T-helper 22 cell (primary cell): ENCODE measurements at regions not wholly inside any gene's neighbourhood (a gene's known extent, or its start where the extent isn't known, plus 50 kb on each side); places are given as distances from the start of the nearest gene placed in this dataset.

Experiments
- DNase-seq: peaks from one replicate; pipeline ENCODE4 v3.0.0-alpha.2; 2020; ENCODE audit warnings: low read depth

- DNase-seq = no peak
These were observed 560.8 kb downstream of the REEP3 start for GRCh38 chr10:64081947-64082482.

DNA sequence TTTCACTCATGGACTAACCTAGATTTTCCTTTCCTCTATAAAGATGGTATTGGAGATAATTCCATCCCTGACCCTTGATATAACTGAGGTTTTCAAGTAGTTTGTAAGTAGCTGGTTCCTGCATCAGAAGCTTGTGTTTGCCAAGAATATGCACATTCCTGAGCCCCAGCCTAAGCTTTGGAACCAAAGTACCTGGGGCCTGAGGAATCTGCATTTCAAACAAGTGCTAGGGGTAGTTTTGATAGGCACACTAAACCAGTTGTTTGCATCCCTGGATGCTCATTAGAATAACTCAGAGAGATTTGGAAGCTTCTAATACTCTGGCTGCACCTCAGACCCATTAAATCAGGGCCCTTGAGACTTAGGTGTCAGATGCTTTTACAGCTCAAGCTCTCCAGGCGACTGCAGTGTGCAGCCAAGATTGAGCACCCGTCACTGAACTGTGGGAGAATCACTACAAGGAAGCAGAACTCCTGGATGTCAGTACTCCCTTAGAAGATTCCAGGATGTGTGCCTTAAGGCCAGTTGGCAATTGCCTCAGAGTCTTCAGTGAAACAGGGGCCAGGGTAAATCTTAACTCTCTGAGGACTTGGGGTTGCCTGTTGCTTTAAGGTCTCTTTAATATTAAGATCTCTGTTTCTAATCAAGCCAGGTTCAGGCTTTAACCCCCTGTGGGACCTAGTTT is 565.0 kb downstream of the REEP3 start:
- DNase-seq = no peak

DNA sequence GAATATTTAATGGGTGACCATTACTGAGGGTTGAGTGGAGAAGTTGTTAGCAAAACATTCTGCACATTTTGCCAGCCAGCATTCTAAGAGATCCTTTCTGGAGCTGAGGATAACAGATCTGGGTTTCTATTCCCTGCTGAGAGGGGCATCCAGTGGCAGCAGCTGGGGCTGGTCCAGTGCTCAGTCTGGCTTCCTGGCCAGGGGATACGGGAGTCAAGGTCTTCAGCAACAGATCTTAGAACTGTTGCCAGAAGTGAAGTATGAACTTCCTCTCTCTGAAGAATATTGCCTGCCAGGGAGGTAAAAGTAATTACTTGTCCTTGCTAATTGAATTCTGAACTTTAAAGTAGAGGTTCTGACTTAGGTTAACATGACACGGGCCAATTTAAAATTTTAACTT is 568.4 kb downstream of the REEP3 start:
- no peak for DNase-seq

DNA sequence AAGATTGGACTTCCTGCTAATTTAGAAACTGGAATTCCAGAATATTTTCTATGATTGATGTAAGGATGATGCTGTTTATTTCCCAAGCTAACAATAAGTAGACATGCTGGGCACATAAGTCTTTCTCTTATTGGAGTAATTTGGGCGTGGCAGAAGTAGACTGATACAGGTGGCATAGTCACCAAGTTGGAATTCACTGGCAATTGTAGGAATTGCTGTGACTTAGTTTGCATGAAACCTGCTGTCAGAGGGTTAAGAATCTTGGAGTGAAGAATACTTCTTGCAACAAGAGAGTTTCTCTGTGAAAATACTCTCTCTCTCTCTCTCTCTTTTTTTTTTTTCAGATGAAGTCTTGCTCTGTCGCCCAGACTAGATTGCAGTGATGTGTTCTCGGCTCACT is 569.7 kb downstream of the REEP3 start:
- no peak for DNase-seq

- no peak for DNase-seq
These were observed 570.7 kb downstream of the REEP3 start for GRCh38 chr10:64091897-64092296.

DNA sequence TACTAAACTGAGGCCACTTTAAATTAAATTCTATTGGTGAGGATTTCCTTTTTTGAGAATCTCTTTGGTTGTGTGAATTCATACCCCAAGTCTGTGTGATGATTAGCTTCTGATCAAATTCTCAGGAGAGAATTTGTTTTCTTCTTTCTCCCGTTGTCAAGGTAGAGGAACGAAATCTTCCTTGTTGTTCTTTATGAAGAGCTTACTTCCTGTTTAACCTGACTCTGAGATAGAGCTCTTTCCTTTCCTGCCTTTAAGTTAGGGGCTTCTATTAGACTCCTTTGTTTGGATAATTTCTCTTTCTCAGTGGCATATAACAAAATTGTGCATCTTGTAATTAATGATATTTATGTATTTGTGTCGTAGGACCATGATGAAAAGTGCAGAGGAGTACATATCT is 572.1 kb downstream of the REEP3 start:
- no peak for DNase-seq

- no peak for DNase-seq
These were observed 572.8 kb downstream of the REEP3 start for GRCh38 chr10:64093946-64094535.

DNA sequence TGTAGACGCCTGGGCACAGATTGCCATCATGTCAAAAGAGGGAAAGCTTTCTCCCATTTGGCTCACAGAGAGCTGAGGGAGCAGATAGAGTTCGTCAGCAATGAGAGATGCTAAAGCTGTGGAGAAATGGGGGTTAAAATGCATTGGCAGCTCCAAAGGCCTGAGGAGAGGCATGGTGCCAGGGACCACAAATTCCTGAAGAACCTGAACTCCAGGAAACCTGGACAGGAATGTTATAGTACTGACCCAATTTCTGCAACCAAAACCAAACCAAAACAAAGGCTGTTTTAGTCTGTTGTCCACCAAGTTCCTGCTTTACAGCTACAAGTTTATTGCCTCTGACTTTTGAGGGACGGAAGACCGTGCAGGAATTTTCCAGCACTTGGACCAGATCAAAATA is 575.7 kb downstream of the REEP3 start:
- no peak for DNase-seq

DNA sequence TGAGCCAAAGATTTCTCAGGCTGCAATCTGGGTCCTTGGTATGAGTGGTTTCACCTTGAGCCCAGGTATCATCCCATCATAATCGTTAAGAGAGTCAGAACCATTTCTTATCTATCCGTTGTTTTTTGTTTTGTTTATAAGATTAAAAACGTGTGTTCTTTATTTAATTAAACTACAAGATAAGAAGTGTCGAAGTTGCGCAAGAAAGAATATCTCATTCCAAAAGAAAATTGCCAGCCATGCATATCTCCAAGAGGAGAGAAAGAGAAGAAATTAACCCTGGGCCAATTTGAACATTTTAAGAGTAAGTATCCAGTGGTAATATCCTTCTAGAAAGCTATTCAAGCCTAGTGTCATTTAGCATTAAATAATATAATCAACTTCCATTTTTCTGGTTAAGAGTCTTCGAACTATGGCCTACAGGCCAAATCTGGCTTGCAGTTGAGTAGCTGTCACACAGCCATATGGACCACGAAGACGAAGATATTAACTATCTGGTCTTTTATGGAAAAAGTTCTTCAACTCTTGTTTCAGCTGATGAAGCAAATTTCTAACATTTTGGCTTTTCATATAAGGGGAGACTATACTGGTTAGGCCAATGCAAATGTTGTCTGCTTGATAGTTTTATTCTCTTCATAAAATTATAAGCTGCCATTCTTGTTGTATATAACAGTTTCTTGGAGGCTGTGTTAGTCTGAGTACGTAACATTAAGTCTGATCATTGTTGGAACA is 576.4 kb downstream of the REEP3 start:
- no peak for DNase-seq

DNA sequence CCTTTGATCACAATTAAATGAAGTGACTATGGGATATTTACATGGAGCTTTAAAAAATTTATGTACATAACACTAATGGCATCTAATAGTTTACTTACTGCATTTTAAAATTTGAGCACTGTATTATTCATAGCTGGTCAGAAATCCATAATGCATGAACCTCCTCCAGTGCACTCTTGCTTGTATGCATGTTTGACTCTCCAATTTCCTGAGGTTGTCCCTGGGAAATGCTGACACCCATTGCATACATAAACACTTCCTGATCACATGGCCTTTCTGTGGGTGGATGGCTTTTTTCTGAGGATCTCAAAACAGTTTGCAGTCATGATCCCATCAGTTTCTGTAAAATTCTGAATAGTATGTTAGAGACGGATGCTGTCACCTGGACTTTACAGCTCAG is 577.8 kb downstream of the REEP3 start:
- DNase-seq = no peak

DNA sequence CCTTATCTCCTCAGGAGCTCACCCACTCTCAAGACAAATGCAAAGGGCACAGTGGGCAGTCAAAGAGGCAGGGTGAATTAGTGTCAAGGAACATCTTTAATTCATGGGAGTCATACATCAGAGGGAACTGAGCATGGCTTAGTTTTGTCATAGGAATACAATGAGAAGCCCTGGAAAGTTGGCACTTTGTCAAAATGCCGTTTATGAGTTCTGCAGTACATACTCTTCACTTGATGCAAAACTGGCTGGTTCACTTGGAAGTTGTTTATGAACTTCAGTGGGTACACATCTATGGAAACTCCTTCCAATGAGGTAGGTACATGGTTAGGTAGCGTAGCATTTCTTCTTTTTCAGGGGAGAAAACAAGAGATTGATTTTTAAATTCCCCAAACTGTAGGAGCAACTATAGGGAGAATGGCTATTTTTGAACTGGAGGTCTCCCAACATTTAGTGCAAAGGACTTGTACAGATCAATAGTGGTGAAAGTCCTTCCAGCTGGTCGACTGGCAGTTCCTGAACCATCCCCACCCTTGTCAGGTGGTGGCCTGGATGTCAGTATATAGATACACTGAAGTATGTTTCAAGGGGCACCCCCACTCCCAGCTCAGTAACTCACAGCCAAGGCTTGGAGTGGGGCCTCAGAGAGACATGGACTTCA is 580.5 kb downstream of the REEP3 start:
- no peak for DNase-seq

DNA sequence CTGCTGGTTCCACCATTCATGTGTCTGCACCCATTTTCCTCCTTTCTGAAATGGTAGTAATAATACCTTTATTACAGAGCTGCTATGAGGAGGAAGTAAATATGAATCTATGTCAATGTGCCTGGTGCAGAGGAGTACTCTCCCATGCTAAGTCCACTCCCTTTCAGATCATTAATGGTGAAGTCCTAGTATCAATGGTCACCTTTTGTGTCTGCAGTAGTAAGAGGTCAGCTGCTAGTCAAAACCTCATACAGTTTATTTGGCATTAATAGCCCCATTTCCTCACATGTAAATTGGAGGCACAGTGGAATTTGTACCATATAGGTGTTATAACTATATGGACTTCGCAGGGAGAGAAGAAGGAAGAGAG is 581.0 kb downstream of the REEP3 start:
- DNase-seq = no peak

DNA sequence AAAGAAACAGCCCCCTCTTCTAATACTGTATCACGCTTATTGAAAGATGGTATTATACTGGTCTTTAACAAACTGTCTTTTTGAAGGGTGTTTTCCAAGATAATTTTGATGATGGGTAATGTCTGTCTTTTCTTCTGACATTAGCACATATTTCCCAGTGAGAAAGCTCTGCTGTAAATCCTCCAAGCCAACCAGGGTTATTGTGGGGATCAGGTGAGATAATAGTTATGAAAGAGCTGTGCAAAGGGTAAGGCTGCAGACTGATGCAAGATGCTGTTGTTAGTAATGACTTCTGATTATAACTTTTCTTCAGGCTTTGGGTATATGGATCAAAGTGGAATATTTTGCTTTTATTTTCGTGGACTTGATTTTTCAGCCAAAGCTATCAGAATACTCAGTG is 581.7 kb downstream of the REEP3 start:
- DNase-seq = no peak

- DNase-seq = no peak
These were observed 582.7 kb downstream of the REEP3 start for GRCh38 chr10:64103750-64104470.

- DNase-seq = no peak
These were observed 588.8 kb downstream of the REEP3 start for GRCh38 chr10:64109926-64110495.

- DNase-seq = no peak
These were observed 591.6 kb downstream of the REEP3 start for GRCh38 chr10:64112701-64113355.

DNA sequence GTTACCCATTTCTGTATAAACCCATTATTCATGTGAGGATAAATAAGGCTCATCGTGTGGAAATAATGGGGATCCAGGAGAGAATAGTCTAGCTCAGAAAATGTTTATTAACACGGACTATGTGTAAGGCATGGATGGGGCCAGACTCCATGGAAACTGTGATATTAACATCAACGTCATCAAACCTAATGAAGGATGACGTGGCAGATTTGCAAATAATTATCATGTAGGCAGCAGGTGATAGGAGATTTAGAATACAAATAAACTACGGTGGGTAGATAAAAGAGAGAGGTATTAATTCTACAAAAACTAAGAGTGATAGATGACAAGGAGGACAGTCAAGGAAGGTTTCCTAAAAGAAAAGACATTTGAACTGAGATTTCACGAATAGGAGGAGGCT is 592.2 kb downstream of the REEP3 start:
- DNase-seq = no peak

- DNase-seq = no peak
These were observed 592.6 kb downstream of the REEP3 start for GRCh38 chr10:64113792-64114191.

- no peak for DNase-seq
These were observed 594.3 kb downstream of the REEP3 start for GRCh38 chr10:64115471-64115870.

DNA sequence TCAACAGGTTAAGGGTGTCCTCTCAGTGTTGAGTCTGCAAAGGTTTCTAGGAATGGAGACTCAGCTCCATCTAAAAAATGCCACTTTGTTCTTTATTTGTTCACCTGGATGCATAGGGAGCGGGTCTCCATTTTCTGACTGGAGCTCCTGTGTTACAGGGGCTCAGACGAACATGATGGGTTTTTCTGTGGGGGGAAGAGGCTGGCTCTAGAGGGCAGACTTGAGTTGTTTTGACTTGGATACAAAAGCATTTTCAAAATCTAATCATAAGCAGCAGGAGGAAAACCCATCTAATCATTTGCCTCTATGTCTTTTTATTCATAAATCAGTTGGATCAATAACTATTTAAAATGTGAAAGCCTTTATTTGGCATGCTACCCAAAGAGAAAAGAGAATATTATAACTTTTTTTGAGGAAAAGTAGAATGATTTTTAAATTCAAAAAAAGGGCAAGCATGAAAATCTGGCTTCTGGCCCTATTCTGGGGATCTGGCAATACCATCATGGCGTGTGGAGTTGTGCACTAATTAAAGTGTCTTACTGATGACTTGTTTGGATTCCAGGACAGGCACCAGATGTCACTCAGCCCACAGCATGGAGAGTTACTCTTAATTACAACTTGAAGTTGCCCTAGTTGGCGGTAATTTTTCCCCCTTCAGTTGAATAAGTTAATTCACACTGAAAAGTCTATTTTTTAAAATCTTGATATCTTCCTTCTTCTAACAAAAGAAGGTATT is 594.9 kb downstream of the REEP3 start:
- no peak for DNase-seq

DNA sequence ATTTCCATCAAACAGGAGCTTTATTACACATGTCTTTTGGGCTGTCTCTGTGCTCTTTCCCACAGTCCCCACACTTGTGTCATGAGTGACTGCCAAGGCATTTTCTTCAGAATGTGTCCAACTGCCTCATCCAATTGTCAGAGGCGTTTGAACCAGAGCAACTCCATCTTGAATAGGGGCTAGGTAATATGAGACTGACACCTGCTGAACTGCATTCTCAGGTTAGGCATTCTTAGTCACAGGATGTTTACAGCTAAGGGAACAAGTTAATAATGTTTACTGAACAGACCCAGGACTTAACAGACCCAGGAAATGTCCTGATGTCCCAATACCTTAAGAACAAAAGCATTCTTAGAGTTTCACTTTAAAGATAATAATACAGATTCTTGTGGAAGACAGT is 595.5 kb downstream of the REEP3 start:
- no peak for DNase-seq
